H9 (cell line): ENCODE measurements at regions not wholly inside any gene's neighbourhood (a gene's known extent, or its start where the extent isn't known, plus 50 kb on each side); places are given as distances from the start of the nearest gene placed in this dataset.

ENCODE experiments used
- DNase-seq: peaks from one replicate; pipeline ENCODE4 v3.0.0-alpha.2; 2017
- H2AFZ ChIP-seq: one replicate; pipeline ENCODE4 v1.6.1; 2013; ENCODE audit warnings: mild to moderate bottlenecking, low read length, control low read depth, moderate library complexity
- H2AK5ac ChIP-seq: 2 replicates; pipeline ENCODE4 v1.6.1; 2013; ENCODE audit warnings: low read length, control low read depth, mixed read lengths; ENCODE audit not compliant: insufficient read length
- H2BK120ac ChIP-seq: one replicate; pipeline ENCODE4 v1.6.1; 2013; ENCODE audit warnings: low read depth, mild to moderate bottlenecking, low read length, control low read depth, inconsistent platforms; ENCODE audit not compliant: poor library complexity, severe bottlenecking
- H2BK12ac ChIP-seq: 2 replicates; pipeline ENCODE4 v1.6.1; 2013; ENCODE audit warnings: low read length, control low read depth, mixed read lengths, low read depth; ENCODE audit not compliant: insufficient read length
- H2BK15ac ChIP-seq: 2 replicates; pipeline ENCODE4 v1.6.1; 2013; ENCODE audit warnings: low read depth, low read length, control low read depth
- H2BK20ac ChIP-seq: one replicate; pipeline ENCODE4 v1.6.1; 2013; ENCODE audit warnings: low read depth, mild to moderate bottlenecking, low read length, control low read depth, inconsistent platforms; ENCODE audit not compliant: poor library complexity, severe bottlenecking
- H2BK5ac ChIP-seq: 2 replicates; pipeline ENCODE4 v1.6.1; 2013; ENCODE audit warnings: low read length, control low read depth, mixed read lengths; ENCODE audit not compliant: insufficient read length
- H3K14ac ChIP-seq: 2 replicates; pipeline ENCODE4 v1.6.1; 2013; ENCODE audit warnings: low read length, control low read depth; ENCODE audit not compliant: insufficient read depth
- H3K18ac ChIP-seq: 2 replicates; pipeline ENCODE4 v1.6.1; 2013; ENCODE audit warnings: low read depth, mild to moderate bottlenecking, mixed read lengths, low read length, control low read depth; ENCODE audit not compliant: insufficient read length
- H3K23ac ChIP-seq: 2 replicates; pipeline ENCODE4 v1.6.1; 2013; ENCODE audit warnings: low read length, control low read depth, mixed read lengths, low read depth; ENCODE audit not compliant: insufficient read length
- H3K23me2 ChIP-seq: 2 replicates; pipeline ENCODE4 v1.6.1; 2013; ENCODE audit warnings: low read depth, mild to moderate bottlenecking, mixed read lengths, low read length, control low read depth; ENCODE audit not compliant: insufficient read length, poor library complexity, severe bottlenecking
- H3K27ac ChIP-seq: 2 replicates; pipeline ENCODE4 v1.5.1; 2013; ENCODE audit warnings: low read length, control low read depth, mixed read lengths, low read depth; ENCODE audit not compliant: insufficient read length
- H3K27me3 ChIP-seq: 2 replicates; pipeline ENCODE4 v1.6.1; 2013; ENCODE audit warnings: low read length, control low read depth, inconsistent platforms; ENCODE audit not compliant: insufficient read depth
- H3K4ac ChIP-seq: 2 replicates; pipeline ENCODE4 v1.6.1; 2013; ENCODE audit warnings: low read depth, mild to moderate bottlenecking, control low read depth, inconsistent platforms, low read length, moderate library complexity
- H3K4me1 ChIP-seq: 2 replicates; pipeline ENCODE4 v1.6.1; 2013; ENCODE audit warnings: low read length, control low read depth, inconsistent platforms; ENCODE audit not compliant: insufficient read depth
- H3K4me2 ChIP-seq: 2 replicates; pipeline ENCODE4 v1.6.1; 2013; ENCODE audit warnings: low read length, control low read depth, mixed read lengths; ENCODE audit not compliant: insufficient read length, insufficient read depth
- H3K56ac ChIP-seq: 2 replicates; pipeline ENCODE4 v1.6.1; 2013; ENCODE audit warnings: low read depth, mild to moderate bottlenecking, mixed read lengths, low read length, control low read depth; ENCODE audit not compliant: insufficient read length
- H3K79me1 ChIP-seq: 2 replicates; pipeline ENCODE4 v1.6.1; 2013; ENCODE audit warnings: low read depth, mild to moderate bottlenecking, moderate library complexity, low read length, control low read depth, inconsistent platforms; ENCODE audit not compliant: insufficient read depth, poor library complexity, severe bottlenecking
- H3K79me2 ChIP-seq: 2 replicates; pipeline ENCODE4 v1.6.1; 2013; ENCODE audit warnings: low read length, control low read depth, inconsistent platforms; ENCODE audit not compliant: insufficient read depth
- H3K9ac ChIP-seq: 2 replicates; pipeline ENCODE4 v1.6.1; 2013; ENCODE audit warnings: low read length, control low read depth, mixed read lengths; ENCODE audit not compliant: insufficient read length; ENCODE audit errors: extremely low read depth
- H3K9me3 ChIP-seq: one replicate; pipeline ENCODE4 v1.6.1; 2013; ENCODE audit warnings: low read depth, low read length, inconsistent platforms; ENCODE audit not compliant: control insufficient read depth
- H3T11ph ChIP-seq: one replicate; pipeline ENCODE4 v1.6.1; 2013; ENCODE audit warnings: mild to moderate bottlenecking, low read length, control low read depth, inconsistent platforms
- H4K20me1 ChIP-seq: one replicate; pipeline ENCODE4 v1.6.1; 2013; ENCODE audit not compliant: control insufficient read depth, insufficient read length, insufficient read depth
- H4K5ac ChIP-seq: 2 replicates; pipeline ENCODE4 v1.6.1; 2013; ENCODE audit warnings: low read depth, mild to moderate bottlenecking, mixed read lengths, low read length, control low read depth; ENCODE audit not compliant: insufficient read length
- H4K8ac ChIP-seq: replicated peaks from 2 replicates; pipeline ENCODE4 v1.6.1; 2013; ENCODE audit warnings: low read length, control low read depth, mixed read lengths, low read depth; ENCODE audit not compliant: insufficient read length
- H4K91ac ChIP-seq: 2 replicates; pipeline ENCODE4 v1.6.1; 2013; ENCODE audit warnings: low read depth, mild to moderate bottlenecking, moderate library complexity, mixed read lengths, low read length, control low read depth; ENCODE audit not compliant: insufficient read length
- H3K27ac Mint-ChIP-seq, 3 experiments: 2 replicates in 2 of 3; 3 replicates in 1 of 3; pipeline ENCODE4 v1.8.0; 2020 to 2021; ENCODE audit warnings: mixed read lengths in 3 of 3, mild to moderate bottlenecking in 1 of 3, moderate library complexity in 1 of 3
- H3K27me3 Mint-ChIP-seq: 2 replicates; pipeline ENCODE4 v1.8.0; 2021; ENCODE audit warnings: low read depth, mild to moderate bottlenecking, moderate library complexity, mixed read lengths
- H3K36me3 Mint-ChIP-seq, 3 experiments: 2 replicates in 2 of 3; 3 replicates in 1 of 3; pipeline ENCODE4 v1.8.0; 2020 to 2021; ENCODE audit warnings: low read depth in 3 of 3, mixed read lengths in 3 of 3; ENCODE audit not compliant: insufficient read depth in 1 of 3
- H3K4me1 Mint-ChIP-seq, 2 experiments: 2 replicates each; pipeline ENCODE4 v1.8.0; 2020; ENCODE audit warnings: mixed read lengths in 2 of 2
- H3K4me3 Mint-ChIP-seq, 2 experiments: 2 replicates in 1 of 2; 3 replicates in 1 of 2; pipeline ENCODE4 v1.8.0; 2020 to 2021; ENCODE audit warnings: mild to moderate bottlenecking in 2 of 2, mixed read lengths in 2 of 2, moderate library complexity in 1 of 2
- H3K9me3 Mint-ChIP-seq, 2 experiments: 2 replicates in 1 of 2; 3 replicates in 1 of 2; pipeline ENCODE4 v1.8.0; 2020; ENCODE audit warnings: mild to moderate bottlenecking in 2 of 2, mixed read lengths in 2 of 2, moderate library complexity in 1 of 2
- CTCF ChIP-seq: fragments of 200-600 bp; sonication (generic); conservative IDR thresholded peaks from 3 replicates; pipeline ENCODE4 v1.8.0; 2021; ENCODE audit warnings: antibody characterized with exemption, mild to moderate bottlenecking
- WGBS: extraction: QIAGEN DNeasy Blood & Tissue Kit; methylation state at CpG from one replicate; pipeline ENCODE4 v1.1.7; 2013; ENCODE audit warnings: missing lambda C conversion rate, low lambda C conversion rate, mixed read lengths; ENCODE audit not compliant: insufficient read length; ENCODE audit errors: extremely low coverage; 5-methylcytosine and 5-hydroxymethylcytosine counted together

GRCh38 chr15:38862099-38862498 lies 297.5 kb upstream of the RASGRP1 start:
- no peaks in the 10 kb centered on the region for H3K4me1 ChIP-seq
- Mint-ChIP-seq H3K4me3 (no peak overlapping the region), H3K36me3 (no peaks in the 10 kb centered on the region; a peak in 1 of 7 replicates), H3K4me1 (peaks cover 4 to 6% of the 10 kb centered on the region in 2 experiments; a peak in 2 of 4 replicates), H3K9me3 (no peaks in the 10 kb centered on the region), H3K27ac (no peak overlapping the region), H3K27me3 (peaks cover 2% of the 10 kb centered on the region; the same call in 1 of the 2 replicates)
- H3T11ph ChIP-seq, result no peak overlapping the region
- H2AK5ac ChIP-seq, result no peak overlapping the region
- peaks cover 2% of the 10 kb centered on the region; the same call in 1 of the 2 replicates for H3K27me3 ChIP-seq
- H4K91ac ChIP-seq, result no peak overlapping the region
- TF ChIP-seq CTCF, result no peak
- H2BK20ac ChIP-seq, result no peak overlapping the region
- no peak overlapping the region for H2BK15ac ChIP-seq
- no peaks in the 10 kb centered on the region for H3K79me2 ChIP-seq
- H2BK120ac ChIP-seq, result no peak overlapping the region
- no peak overlapping the region for H2BK12ac ChIP-seq
- no peak for DNase-seq
- H3K23ac ChIP-seq, result no peak overlapping the region
- H3K18ac ChIP-seq, result no peak overlapping the region
- no peak overlapping the region for H4K5ac ChIP-seq
- no peak overlapping the region for H2BK5ac ChIP-seq
- H3K4ac ChIP-seq, result no peak overlapping the region
- no peaks in the 10 kb centered on the region for H4K20me1 ChIP-seq
- no CpG with 5 or more reads among the region's 1 CpG for WGBS
- no peak overlapping the region for H3K9ac ChIP-seq
- H3K4me2 ChIP-seq, result no peak overlapping the region
- no peaks in the 10 kb centered on the region for H3K79me1 ChIP-seq
- H2AFZ ChIP-seq, result no peak overlapping the region
- H3K27ac ChIP-seq, result no peak overlapping the region
- H3K14ac ChIP-seq, result no peak overlapping the region
- H3K56ac ChIP-seq, result no peak overlapping the region
- H3K23me2 ChIP-seq, result no peaks in the 10 kb centered on the region
- no peaks in the 10 kb centered on the region for H3K9me3 ChIP-seq
- H4K8ac ChIP-seq, result no peak overlapping the region
